Calu3 (cell line): ENCODE measurements at regions not wholly inside any gene's neighbourhood (a gene's known extent, or its start where the extent isn't known, plus 50 kb on each side); places are given as distances from the start of the nearest gene placed in this dataset.
A peak's percentile ranks its signal among the peaks of the same experiment; 100 is the strongest.

Experiments
- BruUV-seq: library from RNA; stranded (reverse); fragments of 400-500 nt; replicated peaks from 2 replicates; lab custom pipeline; 2021; lab: Mats Ljungman, UMichigan
- CTCF ChIA-PET: fragments of 300-600 bp; sonication (Branson Sonifier 250); formaldehyde crosslinking; loops from one replicate; lab custom pipeline; 2022; ENCODE audit warnings: antibody characterized with exemption; lab: Charles Lee
- DNase-seq: peaks from one replicate; pipeline ENCODE4 v3.0.0; 2022
- H3K27ac Mint-ChIP-seq: one replicate; pipeline ENCODE4 v1.8.0; 2022; ENCODE audit warnings: mixed read lengths; ENCODE audit not compliant: unreplicated experiment
- H3K27me3 Mint-ChIP-seq: one replicate; pipeline ENCODE4 v1.8.0; 2022; ENCODE audit warnings: mixed read lengths; ENCODE audit not compliant: unreplicated experiment
- H3K36me3 Mint-ChIP-seq: one replicate; pipeline ENCODE4 v1.8.0; 2022; ENCODE audit warnings: mild to moderate bottlenecking, moderate library complexity, mixed read lengths; ENCODE audit not compliant: insufficient read depth, unreplicated experiment
- H3K4me1 Mint-ChIP-seq: one replicate; pipeline ENCODE4 v1.8.0; 2022; ENCODE audit warnings: mild to moderate bottlenecking, low read depth, mixed read lengths; ENCODE audit not compliant: unreplicated experiment
- H3K4me3 Mint-ChIP-seq: one replicate; pipeline ENCODE4 v1.8.0; 2022; ENCODE audit warnings: mild to moderate bottlenecking, low read depth, moderate library complexity, mixed read lengths; ENCODE audit not compliant: unreplicated experiment
- H3K9me3 Mint-ChIP-seq: one replicate; pipeline ENCODE4 v1.8.0; 2022; ENCODE audit warnings: low read depth, mixed read lengths; ENCODE audit not compliant: unreplicated experiment
- CTCF ChIP-seq: fragments of 200-600 bp; IDR thresholded peaks from one replicate; pipeline ENCODE4 v1.8.0; 2022; ENCODE audit warnings: antibody characterized with exemption; ENCODE audit not compliant: unreplicated experiment
- intact Hi-C: fragments of 100-400 bp; cut with micrococcal nuclease; formaldehyde crosslinking; loops from one replicate; pipeline ENCODE4 v1.10.0; 2022; ENCODE audit not compliant: unreplicated experiment

GRCh38 chr2:219733746-219734145, 106.3 kb downstream of the SLC4A3 start:
- Mint-ChIP-seq H3K27ac (no peak overlapping the region), H3K4me3 (no peak overlapping the region), H3K4me1 (no peaks in the 10 kb centered on the region), H3K27me3 (no peaks in the 10 kb centered on the region), H3K36me3 (no peaks in the 10 kb centered on the region), H3K9me3 (no peaks in the 10 kb centered on the region)
- CTCF ChIA-PET = no interaction called here
- BruUV-seq = no TSS peak
- no peak for DNase-seq
- intact Hi-C loops = no loop called here
- TF ChIP-seq CTCF = no peak

- no TSS peak for BruUV-seq
- H3K27me3 Mint-ChIP-seq = no peaks in the 10 kb centered on the region
- peak; percentile 67 for TF ChIP-seq CTCF
- CTCF ChIA-PET = no interaction called here
- H3K27ac Mint-ChIP-seq = no peak overlapping the region
- H3K4me1 Mint-ChIP-seq = no peaks in the 10 kb centered on the region
- H3K36me3 Mint-ChIP-seq = no peaks in the 10 kb centered on the region
- intact Hi-C loops = loop anchor here (1.0 to 5.0 kb wide), 3 partner anchors 100 to 1837 kb away; no protein-coding TSS in a partner anchor
- no peak overlapping the region for H3K4me3 Mint-ChIP-seq
- H3K9me3 Mint-ChIP-seq = no peaks in the 10 kb centered on the region
- peak; percentile 54 for DNase-seq
Measured at GRCh38 chr2:219736209-219736608, 108.8 kb downstream of the SLC4A3 start.

GRCh38 chr2:219737270-219737691, 109.9 kb downstream of the SLC4A3 start:
- H3K27me3 Mint-ChIP-seq = no peaks in the 10 kb centered on the region
- DNase-seq = no peak
- intact Hi-C loops = loop anchor here (5.0 kb wide), 1 partner anchor 935 kb away; no protein-coding TSS in a partner anchor
- H3K27ac Mint-ChIP-seq = no peak overlapping the region
- no peaks in the 10 kb centered on the region for H3K9me3 Mint-ChIP-seq
- TF ChIP-seq CTCF = peak; percentile 35
- H3K4me1 Mint-ChIP-seq = no peaks in the 10 kb centered on the region
- no peaks in the 10 kb centered on the region for H3K36me3 Mint-ChIP-seq
- BruUV-seq = no TSS peak
- H3K4me3 Mint-ChIP-seq = no peak overlapping the region
- CTCF ChIA-PET = interaction anchor here (0.6 to 1.6 kb wide), 2 partner anchors 215 to 1836 kb away, joined by 3 to 8 read pairs; no protein-coding TSS in a partner anchor

GRCh38 chr2:219739066-219739465, 111.6 kb downstream of the SLC4A3 start:
- no peak for TF ChIP-seq CTCF
- no peak overlapping the region for H3K27ac Mint-ChIP-seq
- CTCF ChIA-PET = interaction anchor here (1.6 kb wide), 1 partner anchor 1835 kb away, joined by 3 read pairs; no protein-coding TSS in a partner anchor
- no peak overlapping the region for H3K4me3 Mint-ChIP-seq
- no TSS peak for BruUV-seq
- no peaks in the 10 kb centered on the region for H3K9me3 Mint-ChIP-seq
- no peaks in the 10 kb centered on the region for H3K36me3 Mint-ChIP-seq
- DNase-seq = no peak
- no peaks in the 10 kb centered on the region for H3K4me1 Mint-ChIP-seq
- intact Hi-C loops = loop anchor here (5.0 kb wide), 1 partner anchor 933 kb away; no protein-coding TSS in a partner anchor
- H3K27me3 Mint-ChIP-seq = no peaks in the 10 kb centered on the region
